ENCODE measurements at regions not wholly inside any gene's neighbourhood (a gene's known extent, or its start where the extent isn't known, plus 50 kb on each side); places are given as distances from the start of the nearest gene placed in this dataset.

DNA sequence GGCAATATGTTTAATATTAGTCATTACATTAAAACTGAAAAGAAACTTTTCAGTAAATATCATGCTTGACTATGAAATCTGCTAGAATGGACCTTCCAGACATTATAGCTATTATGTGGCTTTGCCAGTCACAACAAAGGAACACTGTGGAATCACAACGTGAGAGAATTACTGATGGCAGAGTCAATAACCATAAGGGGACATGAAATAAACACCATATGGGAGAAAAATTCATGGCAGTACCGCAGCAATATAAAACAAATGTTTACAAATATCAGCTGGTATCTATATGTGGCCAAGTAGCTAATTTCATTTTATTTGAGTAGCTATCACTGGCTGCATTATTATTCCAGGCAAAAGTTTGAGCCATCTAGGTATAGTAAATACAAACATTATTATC, 1818.6 kb downstream of the PCDH9 start:
- no peak overlapping the region for H3K4me2 ChIP-seq (ENCODE audit: insufficient read depth, low read length)
- TF ChIP-seq, protein P1, sequence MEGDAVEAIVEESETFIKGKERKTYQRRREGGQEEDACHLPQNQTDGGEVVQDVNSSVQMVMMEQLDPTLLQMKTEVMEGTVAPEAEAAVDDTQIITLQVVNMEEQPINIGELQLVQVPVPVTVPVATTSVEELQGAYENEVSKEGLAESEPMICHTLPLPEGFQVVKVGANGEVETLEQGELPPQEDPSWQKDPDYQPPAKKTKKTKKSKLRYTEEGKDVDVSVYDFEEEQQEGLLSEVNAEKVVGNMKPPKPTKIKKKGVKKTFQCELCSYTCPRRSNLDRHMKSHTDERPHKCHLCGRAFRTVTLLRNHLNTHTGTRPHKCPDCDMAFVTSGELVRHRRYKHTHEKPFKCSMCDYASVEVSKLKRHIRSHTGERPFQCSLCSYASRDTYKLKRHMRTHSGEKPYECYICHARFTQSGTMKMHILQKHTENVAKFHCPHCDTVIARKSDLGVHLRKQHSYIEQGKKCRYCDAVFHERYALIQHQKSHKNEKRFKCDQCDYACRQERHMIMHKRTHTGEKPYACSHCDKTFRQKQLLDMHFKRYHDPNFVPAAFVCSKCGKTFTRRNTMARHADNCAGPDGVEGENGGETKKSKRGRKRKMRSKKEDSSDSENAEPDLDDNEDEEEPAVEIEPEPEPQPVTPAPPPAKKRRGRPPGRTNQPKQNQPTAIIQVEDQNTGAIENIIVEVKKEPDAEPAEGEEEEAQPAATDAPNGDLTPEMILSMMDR (IDR thresholded peaks at IDR 0.05; ENCODE audit: extremely low read depth, low read depth, low read length): no peak

DNA sequence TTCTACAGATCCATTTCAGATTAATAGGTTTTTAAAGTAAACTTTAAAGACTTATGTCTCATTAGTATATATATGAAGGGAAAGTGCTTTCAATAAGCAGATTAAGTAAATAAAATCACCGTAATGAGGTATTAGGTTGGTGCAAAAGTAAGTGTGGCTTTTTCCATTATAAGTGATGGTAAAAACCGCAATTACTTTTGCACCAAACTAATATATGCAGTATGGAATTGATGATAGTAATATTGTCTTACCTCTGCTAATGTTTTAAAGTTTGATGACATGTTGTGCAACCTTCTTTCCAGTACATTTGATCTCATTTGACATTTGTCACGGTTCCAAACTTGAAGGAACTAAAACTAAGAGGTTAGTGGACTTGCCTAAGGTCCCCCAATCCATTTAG, 1819.3 kb downstream of the PCDH9 start:
- Histone ChIP-seq H3K9me3 (ENCODE audit: low read depth, low read length) (no peaks in the 10 kb centered on the region), H3K4me2 (ENCODE audit: insufficient read depth, low read length) (no peak overlapping the region), H3K27ac (ENCODE audit: low read depth, low read length) (no peak overlapping the region), H2AFZ (ENCODE audit: low read length) (no peak overlapping the region), H3K79me2 (ENCODE audit: insufficient read depth, low read length) (no peaks in the 10 kb centered on the region), H3K4me1 (ENCODE audit: insufficient read depth, low read length) (no peaks in the 10 kb centered on the region), H3K36me3 (ENCODE audit: insufficient read depth, low read length) (no peaks in the 10 kb centered on the region), H3K4me3 (ENCODE audit: insufficient read depth, low read length) (no peak overlapping the region), H3K27me3 (ENCODE audit: insufficient read depth, low read length) (no peaks in the 10 kb centered on the region), H4K20me1 (ENCODE audit: insufficient read depth, low read length) (no peaks in the 10 kb centered on the region)
- TF ChIP-seq, protein P1 (IDR thresholded peaks at IDR 0.05; ENCODE audit: extremely low read depth, low read depth, low read length): no peak
- DNase-seq (ENCODE audit: insufficient read length, low spot score, missing footprints): no peak

More for the DNA sequence above, 1818.6 kb downstream of the PCDH9 start:
- Histone ChIP-seq H2AFZ (ENCODE audit: low read length) (no peak overlapping the region), H3K79me2 (ENCODE audit: insufficient read depth, low read length) (no peaks in the 10 kb centered on the region), H3K27ac (ENCODE audit: low read depth, low read length) (no peak overlapping the region), H3K9me3 (ENCODE audit: low read depth, low read length) (no peaks in the 10 kb centered on the region), H3K27me3 (ENCODE audit: insufficient read depth, low read length) (no peaks in the 10 kb centered on the region), H3K4me1 (ENCODE audit: insufficient read depth, low read length) (no peaks in the 10 kb centered on the region), H4K20me1 (ENCODE audit: insufficient read depth, low read length) (no peaks in the 10 kb centered on the region), H3K4me3 (ENCODE audit: insufficient read depth, low read length) (no peak overlapping the region), H3K36me3 (ENCODE audit: insufficient read depth, low read length) (no peaks in the 10 kb centered on the region)
- no peak for DNase-seq (ENCODE audit: insufficient read length, low spot score, missing footprints)

DNA sequence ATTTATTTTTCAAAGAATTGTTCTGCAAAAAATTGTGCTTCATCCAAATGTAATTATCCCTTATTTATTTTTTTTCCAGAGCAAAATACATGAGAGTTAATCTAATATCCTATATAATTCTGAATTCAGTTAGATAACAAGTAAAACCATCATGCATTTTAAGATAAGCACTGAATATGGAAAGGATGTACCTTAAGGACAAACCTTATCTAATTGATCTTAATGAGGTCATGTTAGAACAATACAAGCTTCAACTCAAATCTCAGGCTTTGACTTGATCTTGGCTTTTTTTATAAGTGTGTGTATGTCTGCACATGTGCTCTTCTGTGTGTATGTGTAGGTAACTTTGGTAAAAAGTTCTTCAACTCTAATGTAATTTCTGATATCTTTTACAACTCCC, 1828.8 kb downstream of the PCDH9 start:
- Histone ChIP-seq H3K36me3 (ENCODE audit: insufficient read depth, low read length) (no peaks in the 10 kb centered on the region), H3K27ac (ENCODE audit: low read depth, low read length) (no peak overlapping the region), H3K27me3 (ENCODE audit: insufficient read depth, low read length) (no peaks in the 10 kb centered on the region), H2AFZ (ENCODE audit: low read length) (no peak overlapping the region), H3K9me3 (ENCODE audit: low read depth, low read length) (no peaks in the 10 kb centered on the region), H3K4me1 (ENCODE audit: insufficient read depth, low read length) (no peaks in the 10 kb centered on the region), H3K79me2 (ENCODE audit: insufficient read depth, low read length) (no peaks in the 10 kb centered on the region), H3K4me3 (ENCODE audit: insufficient read depth, low read length) (no peak overlapping the region), H4K20me1 (ENCODE audit: insufficient read depth, low read length) (no peaks in the 10 kb centered on the region), H3K4me2 (ENCODE audit: insufficient read depth, low read length) (no peak overlapping the region)
- TF ChIP-seq, protein P1 (IDR thresholded peaks at IDR 0.05; ENCODE audit: extremely low read depth, low read depth, low read length): no peak
- no peak for DNase-seq (ENCODE audit: insufficient read length, low spot score, missing footprints)

DNA sequence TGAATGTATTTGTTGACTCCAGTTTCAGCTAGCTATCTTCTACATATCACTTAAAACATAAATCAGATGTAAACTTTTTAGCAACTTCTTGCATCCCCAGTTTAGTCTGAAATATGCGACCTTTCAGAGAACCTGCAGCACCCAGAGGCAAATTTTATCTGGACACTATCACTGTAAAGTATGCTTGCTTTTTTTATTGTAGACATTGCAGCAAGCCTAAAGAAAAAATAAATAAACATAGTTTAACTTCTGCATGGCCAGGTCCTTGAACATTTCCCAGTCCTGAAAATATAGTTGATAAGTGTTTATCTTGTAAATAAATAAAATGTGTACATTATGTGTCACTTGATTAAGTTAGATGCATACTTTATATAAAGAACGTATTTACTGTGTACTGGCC, 1829.4 kb downstream of the PCDH9 start:
- H3K36me3 ChIP-seq (ENCODE audit: insufficient read depth, low read length): no peaks in the 10 kb centered on the region
- no peaks in the 10 kb centered on the region for H3K27me3 ChIP-seq (ENCODE audit: insufficient read depth, low read length)
- H3K4me2 ChIP-seq (ENCODE audit: insufficient read depth, low read length): no peak overlapping the region
- no peak for DNase-seq (ENCODE audit: insufficient read length, low spot score, missing footprints)
- no peaks in the 10 kb centered on the region for H3K4me1 ChIP-seq (ENCODE audit: insufficient read depth, low read length)
- TF ChIP-seq, protein P1 (IDR thresholded peaks at IDR 0.05; ENCODE audit: extremely low read depth, low read depth, low read length): no peak
- H3K27ac ChIP-seq (ENCODE audit: low read depth, low read length): no peak overlapping the region
- H3K9me3 ChIP-seq (ENCODE audit: low read depth, low read length): no peaks in the 10 kb centered on the region
- no peak overlapping the region for H2AFZ ChIP-seq (ENCODE audit: low read length)
- H3K79me2 ChIP-seq (ENCODE audit: insufficient read depth, low read length): no peaks in the 10 kb centered on the region
- H3K4me3 ChIP-seq (ENCODE audit: insufficient read depth, low read length): no peak overlapping the region
- H4K20me1 ChIP-seq (ENCODE audit: insufficient read depth, low read length): no peaks in the 10 kb centered on the region

Measured in osteoblast (primary cell).